GM18861 (cell line): ENCODE measurements at regions not wholly inside any gene's neighbourhood (a gene's known extent, or its start where the extent isn't known, plus 50 kb on each side); places are given as distances from the start of the nearest gene placed in this dataset.

Source experiments
- ATAC-seq: cut with Tn5 transposase; IDR thresholded peaks from one replicate; pipeline ENCODE4 v1.9.1; 2021; ENCODE audit not compliant: unreplicated experiment

DNA sequence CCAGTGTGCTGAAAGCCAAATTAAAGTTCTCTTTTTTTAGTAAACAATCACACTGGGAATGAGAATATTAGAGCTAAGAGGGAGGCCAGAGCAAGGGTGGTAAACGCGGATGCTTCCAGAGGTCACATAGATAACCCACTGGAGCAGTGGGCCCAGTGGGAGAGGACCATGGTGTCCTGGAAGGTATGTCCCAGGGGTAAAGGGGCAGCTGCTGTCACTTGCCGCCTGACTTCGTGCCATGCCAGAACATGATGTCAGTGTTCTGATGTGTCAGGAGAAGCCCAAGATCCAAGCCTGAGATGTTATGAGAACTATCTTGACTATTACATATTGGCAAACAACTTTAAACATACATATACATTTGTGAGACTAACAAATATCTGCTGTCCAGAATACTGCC is 211.9 kb upstream of the IL12A start:
- ATAC-seq = no peak

DNA sequence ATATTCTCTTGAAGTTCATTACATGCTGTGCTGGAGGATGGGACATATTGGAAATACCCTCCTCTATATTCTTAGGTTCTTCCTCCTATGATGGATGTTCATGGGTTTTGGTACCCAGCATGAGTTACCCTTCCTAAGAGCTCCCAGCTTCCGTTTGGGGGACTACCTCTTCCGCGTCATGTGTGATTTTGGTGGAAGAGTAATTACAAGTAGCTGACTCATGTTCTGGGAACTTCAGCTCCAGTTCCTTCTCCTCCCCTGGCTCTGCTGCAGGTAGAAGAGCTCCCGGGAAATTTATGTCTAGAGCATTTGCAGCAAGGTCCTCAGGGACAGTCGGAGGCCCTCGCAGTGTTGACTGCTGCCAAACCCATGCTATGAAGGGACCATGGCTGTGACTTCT is 208.8 kb upstream of the IL12A start:
- no peak for ATAC-seq

DNA sequence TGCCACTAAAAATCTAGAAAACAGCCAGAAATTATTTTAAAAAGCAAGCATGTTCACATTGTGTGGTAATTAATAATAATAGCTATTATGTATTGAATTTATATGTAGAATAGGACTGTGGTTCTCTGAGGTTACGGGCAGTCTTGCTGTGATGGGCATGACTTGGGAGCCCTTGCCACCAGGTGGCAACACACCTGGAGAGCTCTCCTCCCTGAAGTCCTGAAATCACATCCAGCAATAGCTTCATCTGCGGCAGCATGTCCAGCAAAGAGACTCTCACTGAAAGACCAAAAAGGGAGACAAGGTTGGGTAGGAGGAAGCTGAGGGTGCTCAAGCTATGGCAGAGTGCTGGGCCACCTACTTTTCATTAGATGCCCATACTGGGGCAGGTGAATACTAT is 206.8 kb upstream of the IL12A start:
- no peak for ATAC-seq

DNA sequence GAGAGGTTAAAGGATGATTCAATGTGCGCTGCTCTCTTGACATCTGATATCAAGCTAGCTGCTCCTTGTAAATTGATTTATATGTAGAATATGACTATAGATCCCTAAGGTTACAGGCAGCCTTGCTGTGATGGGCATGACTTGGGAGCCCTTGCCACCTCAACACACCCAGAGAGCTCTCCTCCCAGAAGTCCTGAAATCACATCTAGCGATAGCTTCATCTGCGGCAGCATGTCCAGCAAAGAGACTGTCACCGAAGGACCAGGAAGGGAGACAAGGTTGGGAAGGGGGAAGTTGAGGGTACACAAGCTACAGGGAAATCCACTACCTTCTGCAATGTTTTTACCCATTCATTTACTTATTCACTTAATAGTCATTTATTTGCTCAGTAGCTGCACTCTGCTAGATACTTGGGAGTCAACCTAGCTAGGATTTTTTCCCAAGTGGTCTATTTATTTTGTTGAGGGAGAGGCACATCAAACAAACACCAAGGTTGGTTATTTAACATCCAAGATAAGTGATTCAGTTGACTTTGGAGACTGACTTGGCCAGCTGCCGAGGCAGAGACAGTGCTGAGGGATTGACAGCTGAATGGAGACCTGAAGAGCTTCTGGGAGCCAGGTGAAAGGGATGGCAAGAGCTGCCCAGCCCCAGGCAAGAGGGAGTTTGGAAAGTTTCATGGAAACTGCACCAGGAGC is 205.8 kb upstream of the IL12A start:
- no peak for ATAC-seq

DNA sequence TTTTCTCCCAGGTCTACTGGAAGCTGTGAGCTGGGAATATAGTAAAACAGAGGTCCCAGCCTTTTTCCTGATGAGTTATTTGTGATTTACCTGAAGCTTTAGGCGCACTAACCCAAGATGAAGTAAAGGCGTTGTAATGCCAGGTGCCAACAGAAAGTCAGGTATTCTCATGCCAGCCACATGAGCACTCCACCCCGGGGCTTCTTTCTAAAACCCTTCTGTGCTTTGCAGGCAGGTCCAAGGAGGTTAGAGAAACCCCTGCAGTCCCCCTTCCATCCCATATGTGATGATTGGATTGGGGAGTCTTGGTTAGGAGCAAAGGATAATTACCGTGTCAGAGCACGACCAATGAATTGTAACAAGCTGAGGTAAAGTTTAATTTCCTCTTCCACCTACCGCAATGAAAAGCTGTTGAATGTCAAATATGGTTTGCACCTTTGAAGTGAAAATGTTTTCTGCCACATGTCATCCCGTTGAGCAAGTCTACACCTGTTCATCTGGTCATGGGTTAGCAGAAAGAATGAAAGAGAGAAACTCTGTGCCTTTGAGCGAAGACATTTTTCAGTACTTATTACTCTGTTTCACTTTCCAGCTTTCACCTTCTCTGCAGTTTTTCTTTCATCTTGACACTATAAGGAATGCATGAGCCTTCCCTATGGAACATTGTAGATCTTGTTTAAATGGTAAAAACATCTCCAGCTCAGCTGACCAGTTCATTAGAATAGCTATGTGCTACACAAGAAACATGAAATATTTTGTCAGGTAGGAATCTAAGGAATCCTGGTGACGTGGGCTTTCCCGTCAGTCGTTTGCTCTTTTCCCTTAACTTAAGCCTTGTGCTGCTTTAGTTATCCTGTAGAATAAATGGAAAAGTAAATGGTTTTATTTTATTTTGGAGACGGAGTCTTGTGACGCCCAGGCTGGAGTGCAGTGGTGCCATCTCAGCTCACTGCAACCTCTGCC is 204.6 kb upstream of the IL12A start:
- ATAC-seq = no peak

DNA sequence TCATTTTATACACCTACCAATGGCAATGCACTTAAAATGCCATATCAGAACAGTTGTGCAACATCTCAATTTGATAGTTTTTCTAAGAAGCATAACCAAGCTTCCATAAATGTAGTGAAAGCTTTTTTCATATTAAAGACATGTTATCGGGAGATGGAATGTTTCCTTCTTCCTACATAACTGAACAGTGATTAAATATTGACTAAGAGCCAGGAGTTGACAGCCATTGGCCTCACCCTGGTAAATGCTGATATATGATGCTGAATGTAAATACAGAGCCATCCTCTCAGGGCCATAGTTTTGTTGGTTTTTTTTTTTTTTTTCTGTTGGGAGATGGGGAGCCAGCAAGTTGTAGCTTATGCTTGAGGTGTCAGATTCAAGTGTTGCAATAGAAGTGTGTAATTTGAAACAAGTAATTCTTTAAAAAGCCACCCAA is 203.3 kb upstream of the IL12A start:
- ATAC-seq = no peak

DNA sequence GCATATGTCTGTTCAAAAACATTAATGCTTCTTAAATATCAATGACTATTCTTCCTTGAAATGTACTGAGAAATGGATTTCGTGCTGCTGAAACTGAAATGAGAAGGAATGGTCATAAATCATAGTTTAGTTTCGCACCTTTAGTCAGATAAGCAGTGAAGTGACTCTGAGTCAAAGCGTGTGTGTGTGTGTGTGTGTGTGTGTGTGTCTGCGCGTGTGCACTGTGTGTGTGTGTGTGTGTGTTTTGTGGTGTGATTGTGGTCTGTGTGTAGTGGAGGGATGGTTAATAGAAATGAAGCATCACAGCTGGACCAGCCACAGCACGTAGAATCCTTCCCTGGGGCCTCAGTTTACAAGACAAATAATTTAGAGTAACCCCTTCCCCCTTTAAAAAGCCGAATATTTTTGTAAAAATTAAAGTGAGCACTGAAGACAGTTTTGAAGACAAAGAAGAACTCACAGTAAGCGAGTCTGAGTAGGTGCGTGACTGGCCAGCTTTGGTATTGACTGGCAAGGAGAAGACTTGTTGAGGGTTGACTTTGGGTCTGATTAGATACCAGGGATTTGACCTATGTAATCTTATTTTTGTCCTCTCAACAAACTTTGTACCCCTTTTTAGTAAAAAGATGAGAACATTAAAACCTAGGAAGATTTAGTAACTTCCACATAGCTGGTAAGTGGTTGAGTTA is 202.0 kb upstream of the IL12A start:
- no peak for ATAC-seq

DNA sequence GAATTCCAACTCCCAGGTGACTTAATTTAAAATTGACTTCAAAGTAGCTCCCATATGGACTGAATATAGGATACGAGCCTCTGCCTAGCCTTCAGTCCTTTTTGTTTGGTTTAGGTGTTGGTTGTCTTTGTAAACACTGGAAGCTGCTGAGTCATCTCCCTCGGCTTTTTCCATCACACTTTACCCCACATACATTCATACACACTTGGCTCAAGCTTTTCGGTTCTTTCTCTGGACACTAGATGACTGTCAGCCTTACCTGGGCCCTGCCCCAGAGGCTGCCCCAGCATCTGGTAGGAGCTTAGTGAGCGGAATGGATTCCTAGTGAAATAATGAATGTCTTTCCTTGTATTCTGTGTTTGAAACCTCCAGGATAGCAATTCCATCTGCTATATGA is 201.5 kb upstream of the IL12A start:
- ATAC-seq = no peak

DNA sequence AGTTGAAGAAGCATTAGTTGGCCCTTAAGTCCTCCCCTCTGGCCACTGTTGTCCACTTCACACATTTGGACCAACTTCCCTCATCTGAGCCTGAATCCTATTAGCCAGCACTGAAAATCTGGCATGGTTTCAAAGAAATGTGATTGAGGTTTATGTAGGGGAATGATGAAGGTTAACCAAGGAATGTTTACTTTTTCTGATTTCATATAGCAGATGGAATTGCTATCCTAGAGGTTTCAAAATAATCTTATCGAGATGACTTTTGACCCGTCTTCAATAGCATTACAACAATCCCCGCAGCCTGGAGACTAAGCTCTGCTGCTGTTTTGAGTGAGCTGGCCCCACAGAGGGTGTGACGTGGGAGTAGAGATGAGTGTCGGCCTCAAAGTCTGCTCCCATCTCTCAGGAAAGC is 200.8 kb upstream of the IL12A start:
- ATAC-seq = no peak

DNA sequence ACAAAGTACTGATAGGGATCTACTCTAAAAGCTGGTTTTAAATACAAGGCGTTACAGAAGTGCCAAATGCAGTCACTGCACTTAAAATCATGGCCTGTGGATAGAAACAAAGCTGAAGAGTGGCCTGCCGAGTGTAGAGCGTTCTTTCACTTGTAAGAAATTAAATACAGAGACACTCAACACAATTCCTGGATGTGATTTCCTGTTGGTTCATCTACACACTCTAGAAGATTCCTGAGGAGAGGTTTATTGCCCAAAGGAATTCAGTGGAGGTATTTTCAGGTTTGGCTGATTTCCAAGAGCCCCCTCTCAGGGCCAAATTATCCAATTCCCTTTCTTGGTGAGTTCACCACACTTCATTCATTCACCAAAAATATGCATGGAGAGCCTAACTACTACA is 200.3 kb upstream of the IL12A start:
- ATAC-seq = no peak

DNA sequence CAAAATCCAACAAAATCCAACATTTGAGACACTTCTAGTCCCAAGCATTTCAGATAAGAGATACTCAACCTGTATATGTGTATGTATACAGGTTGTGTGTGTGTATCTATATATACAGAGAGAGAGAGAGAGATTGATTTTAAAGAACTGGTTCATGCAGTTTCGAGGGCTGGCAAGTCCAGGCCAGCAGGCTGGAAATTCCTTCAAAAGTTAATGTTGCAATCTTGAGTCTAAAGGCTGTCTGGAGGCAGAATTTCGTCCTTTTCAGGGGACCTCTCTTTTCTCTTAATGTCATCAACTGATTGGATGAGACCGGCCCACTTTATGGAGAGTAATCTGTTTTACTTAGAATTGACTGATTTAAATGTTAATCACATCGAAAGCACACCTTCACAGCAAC is 199.6 kb upstream of the IL12A start:
- ATAC-seq = no peak

DNA sequence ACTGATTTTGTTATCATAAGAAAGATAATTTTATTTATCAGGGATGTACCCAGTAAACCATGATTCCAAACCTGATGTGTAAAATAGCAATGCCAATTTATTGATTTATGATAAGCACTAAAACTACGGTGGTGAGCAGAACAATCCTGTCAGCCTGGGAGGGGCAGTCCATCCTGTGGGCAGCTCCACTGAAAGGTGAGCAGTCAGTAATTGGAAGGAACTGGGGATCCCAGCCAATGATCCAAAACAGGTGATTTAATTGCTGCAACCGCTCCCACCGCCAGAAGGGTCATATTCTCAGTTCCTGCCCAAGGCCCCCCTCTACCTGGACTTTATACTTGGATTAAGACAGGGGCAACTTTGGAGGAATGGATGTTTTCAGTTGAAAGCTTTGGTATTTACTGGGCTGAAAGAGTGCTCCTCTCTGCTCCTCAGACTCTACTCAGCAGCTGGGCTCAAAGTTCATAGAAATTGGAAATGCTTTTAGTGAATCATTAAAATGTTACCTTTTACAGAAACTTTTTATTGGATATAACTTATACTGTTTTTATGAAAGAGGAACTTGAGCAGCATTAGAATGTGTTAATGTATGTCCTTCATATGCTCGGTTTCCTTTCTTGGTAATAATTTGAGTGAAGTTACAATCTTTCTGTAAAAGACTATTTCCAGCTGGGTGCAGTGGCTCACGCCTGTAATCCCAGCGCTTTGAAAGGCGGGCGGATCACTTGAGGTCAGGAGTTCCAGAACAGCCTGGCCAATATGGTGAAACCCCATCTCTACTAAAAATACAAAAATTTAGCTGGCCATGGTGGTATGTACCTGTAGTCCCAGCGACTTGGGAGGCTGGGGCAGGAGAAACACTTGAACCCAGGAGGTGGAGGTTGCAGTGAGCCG is 198.6 kb upstream of the IL12A start:
- ATAC-seq = no peak

DNA sequence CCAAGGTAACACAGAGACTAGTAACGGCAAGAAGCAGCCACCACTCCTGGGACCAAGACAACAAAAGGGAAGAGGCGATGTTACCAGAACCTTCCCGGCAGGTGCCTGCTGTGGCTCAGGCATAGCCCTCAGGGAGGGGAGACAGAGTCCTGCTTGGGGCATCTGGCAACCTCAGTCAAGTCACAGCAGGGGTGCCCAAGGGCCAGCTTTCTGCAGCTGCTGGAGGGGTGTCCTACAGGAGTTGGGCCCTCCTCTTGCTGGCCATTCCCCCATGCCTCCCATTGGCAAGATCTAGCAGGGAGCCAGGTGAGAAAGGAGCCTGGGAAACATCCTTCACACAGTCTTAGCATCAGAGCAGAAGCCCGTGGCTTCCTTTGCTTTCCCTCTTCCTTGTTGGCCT is 197.3 kb upstream of the IL12A start:
- ATAC-seq = no peak

DNA sequence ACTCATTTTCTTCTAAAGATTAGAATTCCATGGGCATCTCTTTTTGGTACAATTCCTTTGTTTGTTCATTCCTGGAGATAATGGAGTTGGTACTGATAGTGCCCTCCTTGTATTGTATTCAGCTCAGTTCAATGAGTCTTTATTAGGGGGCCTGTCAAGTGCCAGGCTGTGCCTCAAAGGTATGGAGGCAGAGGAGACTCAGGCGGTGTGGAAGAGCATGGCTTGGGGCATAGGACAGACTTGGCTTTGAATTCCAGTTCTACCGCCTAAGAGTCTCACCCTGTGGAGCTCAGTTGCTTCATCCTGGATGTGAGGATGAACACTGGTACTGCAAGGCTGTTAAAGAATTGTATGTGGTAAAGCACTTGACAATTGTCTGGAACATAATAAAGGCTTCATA is 196.6 kb upstream of the IL12A start:
- ATAC-seq = no peak

DNA sequence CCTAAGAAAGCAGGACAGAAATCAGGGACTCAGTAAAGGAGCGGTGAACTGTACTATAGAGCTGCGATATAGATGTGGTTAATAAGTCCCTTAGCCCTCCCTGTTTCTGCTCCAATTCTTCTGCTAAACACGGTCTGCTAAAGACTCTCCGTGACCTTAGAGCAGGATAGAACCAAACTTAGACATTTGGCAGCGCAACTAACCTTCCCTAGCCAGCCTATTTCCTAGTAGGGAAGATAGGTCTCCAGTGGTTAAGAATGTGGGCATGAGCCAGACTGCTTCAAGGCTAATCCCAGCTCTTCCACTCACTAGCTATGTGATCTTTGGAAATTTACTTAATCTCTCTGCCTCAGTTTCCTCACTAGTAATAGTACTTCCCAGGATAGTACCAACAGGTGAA is 193.6 kb upstream of the IL12A start:
- no peak for ATAC-seq

DNA sequence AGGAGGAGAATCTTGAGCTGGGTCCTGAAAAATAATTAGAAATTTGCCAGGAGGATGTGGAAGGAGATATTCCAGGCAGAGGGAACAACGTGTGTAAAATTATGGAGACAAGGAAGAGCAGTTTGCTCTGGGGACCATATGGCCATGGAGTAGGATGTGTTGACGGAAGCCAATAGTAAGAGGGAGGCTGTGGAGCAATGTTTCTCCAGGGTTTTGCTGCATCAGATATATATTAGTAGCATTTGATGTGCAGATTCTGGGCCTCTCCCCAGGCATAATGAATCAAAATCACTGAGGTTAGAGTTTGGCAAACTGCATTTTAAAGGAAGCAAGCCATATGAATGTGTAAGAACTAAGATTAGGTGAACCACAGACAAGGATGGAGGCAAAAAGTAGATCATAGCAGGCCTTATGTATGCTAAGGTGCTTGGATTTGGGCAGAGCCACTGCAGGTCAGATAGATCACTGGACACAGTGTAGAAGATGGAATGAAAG is 192.9 kb upstream of the IL12A start:
- no peak for ATAC-seq

DNA sequence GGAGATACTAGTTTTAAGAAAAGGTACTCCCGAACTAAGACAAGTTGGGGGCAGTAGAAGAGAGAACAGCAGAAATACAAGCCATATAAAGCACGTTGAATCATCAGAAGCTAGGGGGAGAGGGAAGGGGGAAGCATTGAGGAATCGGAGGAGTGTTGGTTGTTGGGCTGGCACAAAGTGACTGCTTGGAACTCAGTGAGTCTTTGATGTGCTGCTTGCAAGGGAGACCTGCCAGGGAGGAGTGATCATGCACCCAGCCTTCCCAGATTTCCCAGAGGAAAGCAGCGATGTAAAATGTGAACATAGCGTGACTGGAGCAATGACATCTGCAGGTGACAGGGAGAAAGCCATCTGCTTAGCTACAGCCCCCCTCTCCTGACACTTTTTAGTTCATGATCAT is 192.4 kb upstream of the IL12A start:
- ATAC-seq = no peak

DNA sequence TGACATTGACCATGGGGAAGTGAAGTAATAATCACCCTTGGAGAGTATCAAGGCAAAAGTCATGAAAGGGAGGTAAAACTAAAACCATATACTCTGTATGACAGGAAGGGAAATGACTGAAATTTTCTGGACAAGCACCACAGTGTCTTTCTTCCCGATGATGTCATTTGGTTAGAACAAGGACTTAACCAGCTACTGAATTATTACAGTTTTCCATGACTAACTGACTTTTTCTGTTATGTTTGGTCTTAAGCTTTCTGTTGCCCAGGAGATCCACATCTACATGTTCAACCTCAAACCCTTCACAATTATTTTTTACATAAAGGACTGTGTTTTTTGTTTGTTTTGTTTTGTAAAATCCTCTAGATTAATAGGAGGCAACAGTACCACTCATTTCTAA is 191.9 kb upstream of the IL12A start:
- ATAC-seq = no peak

DNA sequence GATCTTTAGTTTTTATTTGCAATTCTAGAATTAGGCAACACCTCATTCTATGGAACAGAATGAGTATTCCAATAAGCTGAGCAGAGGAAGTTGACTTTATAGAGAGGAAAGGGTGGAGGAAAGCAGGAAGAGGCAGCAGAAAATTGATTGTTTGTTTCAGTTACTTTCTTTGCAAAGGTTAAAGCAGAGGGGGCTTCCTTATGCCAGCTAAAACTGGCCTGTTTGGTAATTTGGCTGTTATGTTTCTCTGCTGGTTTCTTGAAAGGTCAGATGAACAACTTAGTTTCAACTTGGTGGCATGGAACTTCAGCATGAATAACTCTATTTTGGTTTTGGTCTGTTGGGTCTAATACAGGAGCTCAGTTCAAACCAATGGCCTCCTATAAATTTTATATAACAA is 190.9 kb upstream of the IL12A start:
- no peak for ATAC-seq

DNA sequence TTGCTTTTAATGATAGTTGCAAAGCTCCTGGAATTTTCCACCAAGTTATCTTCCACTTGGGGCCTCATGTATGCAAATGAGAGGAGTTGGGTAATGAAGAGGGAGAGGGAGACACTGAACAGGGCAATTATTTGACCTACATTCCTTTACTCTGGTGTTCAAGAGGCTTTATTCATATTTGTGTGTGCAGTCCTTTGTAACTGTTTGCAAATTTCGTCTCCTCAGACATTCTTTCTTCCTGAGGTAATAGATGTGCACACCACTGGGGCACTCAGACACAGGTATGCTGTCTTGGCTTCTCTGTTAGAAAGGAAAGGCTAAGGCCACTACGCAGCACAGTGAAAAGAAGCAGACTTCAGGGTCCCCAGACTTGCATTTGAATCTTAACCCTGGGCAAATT is 189.7 kb upstream of the IL12A start:
- no peak for ATAC-seq
